CD4-positive, CD25-positive, alpha-beta regulatory T cell (primary cell): ENCODE measurements at regions not wholly inside any gene's neighbourhood (a gene's known extent, or its start where the extent isn't known, plus 50 kb on each side); places are given as distances from the start of the nearest gene placed in this dataset.

Source experiments
- ATAC-seq, 2 donors: fragments of 150-1000 bp; cut with Tn5 transposase; one replicate each; pipeline ENCODE4 v1.10.0; 2021; ENCODE audit warnings: low read depth in 2 of 2, moderate number of reproducible peaks in 2 of 2, moderate library complexity in 1 of 2
- DNase-seq, 3 donors: peaks; one replicate each; pipeline versions ENCODE4 v3.0.0 to v3.0.0-alpha.2; 2012 to 2022; ENCODE audit warnings: mixed read lengths in 1 of 3
- H3K27ac ChIP-seq: one replicate; pipeline ENCODE4 v1.7.0; 2013; ENCODE audit warnings: mild to moderate bottlenecking, low read length; ENCODE audit not compliant: insufficient read depth, poor library complexity, severe bottlenecking
- H3K27me3 ChIP-seq: one replicate; pipeline ENCODE4 v1.7.0; 2013; ENCODE audit warnings: low read length; ENCODE audit not compliant: control insufficient read depth, insufficient read depth
- H3K36me3 ChIP-seq: one replicate; pipeline ENCODE4 v1.7.0; 2013; ENCODE audit warnings: mild to moderate bottlenecking, low read length, moderate library complexity; ENCODE audit not compliant: control insufficient read depth, insufficient read depth
- H3K4me1 ChIP-seq: 2 replicates; pipeline ENCODE4 v1.7.0; 2013; ENCODE audit warnings: mild to moderate bottlenecking, low read length; ENCODE audit not compliant: insufficient read depth, control insufficient read depth, poor library complexity, severe bottlenecking
- H3K4me3 ChIP-seq: one replicate; pipeline ENCODE4 v1.7.0; 2013; ENCODE audit warnings: low read depth, mild to moderate bottlenecking, low read length, moderate library complexity
- H3K9me3 ChIP-seq, 2 experiments: 1 replicate in 1 of 2; 2 replicates in 1 of 2; pipeline ENCODE4 v1.7.0; 2013; ENCODE audit warnings: low read length in 2 of 2, mild to moderate bottlenecking in 1 of 2, moderate library complexity in 1 of 2; ENCODE audit not compliant: control insufficient read depth in 2 of 2
- H3K27ac Mint-ChIP-seq, 3 donors: one replicate each; pipeline ENCODE4 v1.8.0; 2020 to 2022; ENCODE audit warnings: mild to moderate bottlenecking in 3 of 3, mixed read lengths in 3 of 3, moderate library complexity in 2 of 3
- H3K27me3 Mint-ChIP-seq: one replicate; pipeline ENCODE4 v1.8.0; 2022; ENCODE audit warnings: mild to moderate bottlenecking, mixed read lengths
- H3K36me3 Mint-ChIP-seq: one replicate; pipeline ENCODE4 v1.8.0; 2020; ENCODE audit warnings: mixed read lengths
- H3K4me1 Mint-ChIP-seq, 4 donors: one replicate each; pipeline ENCODE4 v1.8.0; 2020 to 2022; ENCODE audit warnings: mixed read lengths in 4 of 4, mild to moderate bottlenecking in 1 of 4
- H3K4me3 Mint-ChIP-seq, 4 donors: one replicate each; pipeline ENCODE4 v1.8.0; 2020 to 2022; ENCODE audit warnings: mild to moderate bottlenecking in 4 of 4, mixed read lengths in 4 of 4, moderate library complexity in 3 of 4
- H3K9me3 Mint-ChIP-seq, 7 donors: one replicate each; pipeline ENCODE4 v1.8.0; 2020 to 2022; ENCODE audit warnings: mixed read lengths in 7 of 7, mild to moderate bottlenecking in 3 of 7, moderate library complexity in 2 of 7

DNA sequence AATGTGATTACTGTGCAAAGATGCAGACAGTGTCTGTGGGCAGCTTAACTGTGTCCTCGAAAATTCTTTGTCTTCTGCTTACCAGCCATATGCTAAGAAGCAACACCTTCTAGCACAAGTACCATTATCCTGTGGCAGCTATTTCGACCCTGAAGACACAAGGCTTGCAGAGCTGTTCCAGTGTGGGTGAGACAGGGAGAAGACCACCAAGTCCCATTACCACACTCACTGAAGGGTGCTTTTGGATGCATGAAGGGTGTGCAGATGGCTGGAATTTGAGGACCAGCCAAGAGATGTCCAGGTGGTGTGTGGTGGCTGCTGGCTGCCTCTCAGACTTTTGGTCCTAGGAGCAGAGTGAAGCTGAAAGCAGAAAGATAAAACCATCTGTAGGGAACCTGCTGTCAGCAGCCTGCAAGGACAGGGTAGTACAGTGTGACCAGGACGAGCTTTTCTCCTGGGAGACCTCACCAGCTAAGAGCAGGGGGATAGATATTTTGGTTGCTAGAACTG lies 161.8 kb downstream of the ICE1 start:
- H3K36me3 ChIP-seq = no peaks in the 10 kb centered on the region
- H3K27me3 ChIP-seq = no peaks in the 10 kb centered on the region
- Mint-ChIP-seq H3K9me3 (peaks cover 0 to 3% (median 0%) of the 10 kb centered on the region in 7 donors), H3K36me3 (no peaks in the 10 kb centered on the region), H3K27ac (no peak overlapping the region), H3K27me3 (peaks cover 10% of the 10 kb centered on the region), H3K4me1 (no peaks in the 10 kb centered on the region), H3K4me3 (no peak overlapping the region)
- H3K27ac ChIP-seq = no peak overlapping the region
- ATAC-seq (no peak), DNase-seq (no peak)
- H3K9me3 ChIP-seq = no peaks in the 10 kb centered on the region
- H3K4me1 ChIP-seq = no peaks in the 10 kb centered on the region
- H3K4me3 ChIP-seq = no peak overlapping the region

DNA sequence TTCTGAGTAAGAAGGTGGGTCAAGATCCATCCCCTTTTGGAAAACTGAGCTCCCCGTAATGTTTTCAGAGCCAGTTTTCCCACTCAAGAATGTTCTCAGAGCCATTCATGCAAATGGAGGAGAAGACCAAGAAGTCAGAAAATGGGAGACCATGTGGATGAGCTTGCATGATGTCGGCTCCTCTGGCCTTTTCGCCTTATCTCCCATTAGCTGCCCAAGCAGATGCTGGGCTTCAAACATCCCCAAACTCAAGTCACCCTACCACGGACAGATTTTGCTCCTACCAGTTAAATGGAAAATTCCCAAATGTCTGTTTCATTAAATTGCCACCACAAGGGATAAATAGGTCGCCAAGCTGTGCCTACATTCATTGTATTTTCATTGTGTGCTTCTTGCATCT lies 161.4 kb downstream of the ICE1 start:
- DNase-seq = no peak
- peaks cover 0 to 3% (median 0%) of the 10 kb centered on the region in 7 donors for H3K9me3 Mint-ChIP-seq
- peaks cover 10% of the 10 kb centered on the region for H3K27me3 Mint-ChIP-seq
- no peaks in the 10 kb centered on the region for H3K36me3 Mint-ChIP-seq
- H3K4me1 ChIP-seq = no peaks in the 10 kb centered on the region
- H3K36me3 ChIP-seq = no peaks in the 10 kb centered on the region
- no peak overlapping the region for H3K27ac Mint-ChIP-seq
- no peak overlapping the region for H3K27ac ChIP-seq
- H3K4me1 Mint-ChIP-seq = no peaks in the 10 kb centered on the region
- no peaks in the 10 kb centered on the region for H3K27me3 ChIP-seq
- no peak overlapping the region for H3K4me3 ChIP-seq
- ATAC-seq = no peak
- H3K4me3 Mint-ChIP-seq = no peak overlapping the region
- no peaks in the 10 kb centered on the region for H3K9me3 ChIP-seq

DNA sequence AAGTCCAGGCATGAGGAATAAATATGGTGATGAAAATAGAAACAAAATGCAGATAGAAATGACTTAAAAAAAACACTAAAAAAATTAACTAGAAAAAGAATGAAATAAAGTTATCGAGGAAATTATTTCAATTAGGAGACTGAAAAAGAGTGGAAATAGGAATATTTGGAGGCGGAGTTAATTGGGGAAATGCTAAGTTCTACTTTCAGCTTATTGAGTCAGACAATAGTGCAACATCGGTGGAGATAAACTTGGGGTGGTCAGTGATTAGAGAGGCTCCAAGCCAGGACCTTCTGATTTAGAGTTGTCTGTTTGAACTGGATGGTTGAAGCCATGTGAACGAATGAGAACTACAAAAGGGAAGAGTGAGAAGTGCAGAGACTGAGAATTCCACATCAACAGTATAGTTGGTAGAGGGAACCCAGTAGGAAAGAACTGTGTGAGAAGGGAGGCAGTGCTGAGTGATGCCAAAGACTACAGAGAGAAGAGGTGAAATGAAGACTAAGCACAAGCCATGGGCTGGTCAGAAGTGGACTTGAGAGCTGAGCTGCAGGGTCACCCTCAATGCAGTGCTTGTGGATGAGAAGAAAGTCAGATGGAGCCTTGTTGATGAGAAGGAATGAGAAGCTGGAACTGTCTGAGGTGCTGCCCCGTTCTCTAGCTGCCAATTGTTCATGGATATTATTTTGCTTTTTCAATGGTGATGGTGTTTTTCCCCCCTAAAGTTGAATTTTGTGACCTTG lies 160.7 kb downstream of the ICE1 start:
- no peak for ATAC-seq
- no peak overlapping the region for H3K27ac ChIP-seq

DNA sequence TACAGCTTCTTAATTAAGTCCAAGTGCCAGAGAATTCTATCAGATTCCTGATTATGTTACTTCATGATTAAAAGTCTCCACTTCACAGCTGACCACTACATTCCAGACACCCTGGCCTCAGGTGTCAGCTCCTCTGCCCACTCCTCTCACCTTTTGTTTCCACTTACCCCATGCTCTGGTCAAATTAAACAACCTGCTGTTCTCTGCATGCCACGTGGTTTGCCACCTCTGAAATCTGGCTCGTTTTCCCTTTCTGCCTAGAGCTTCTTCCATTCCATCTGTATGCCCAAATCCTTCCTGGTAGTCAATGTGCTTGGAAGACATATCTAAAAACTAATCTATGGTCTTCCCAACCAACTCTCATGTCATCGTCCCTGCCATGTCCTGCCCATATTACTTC lies 158.6 kb downstream of the ICE1 start:
- H3K36me3 Mint-ChIP-seq = no peaks in the 10 kb centered on the region
- no peaks in the 10 kb centered on the region for H3K4me1 Mint-ChIP-seq
- no peak for ATAC-seq
- H3K9me3 ChIP-seq = no peaks in the 10 kb centered on the region
- H3K27ac Mint-ChIP-seq = no peak overlapping the region
- no peak overlapping the region for H3K27ac ChIP-seq
- peaks cover 6% of the 10 kb centered on the region for H3K27me3 Mint-ChIP-seq
- no peak for DNase-seq
- H3K4me3 ChIP-seq = no peak overlapping the region
- no peaks in the 10 kb centered on the region for H3K9me3 Mint-ChIP-seq
- no peak overlapping the region for H3K4me3 Mint-ChIP-seq
- H3K36me3 ChIP-seq = no peaks in the 10 kb centered on the region
- no peaks in the 10 kb centered on the region for H3K4me1 ChIP-seq
- no peaks in the 10 kb centered on the region for H3K27me3 ChIP-seq

More for the DNA sequence above, 160.7 kb downstream of the ICE1 start:
- H3K27me3 ChIP-seq = no peaks in the 10 kb centered on the region
- Mint-ChIP-seq H3K27me3 (peaks cover 7% of the 10 kb centered on the region), H3K4me3 (no peak overlapping the region), H3K4me1 (no peaks in the 10 kb centered on the region), H3K9me3 (peaks cover 0 to 3% (median 0%) of the 10 kb centered on the region in 7 donors), H3K27ac (no peak overlapping the region), H3K36me3 (no peaks in the 10 kb centered on the region)
- H3K9me3 ChIP-seq = no peaks in the 10 kb centered on the region
- no peaks in the 10 kb centered on the region for H3K36me3 ChIP-seq
- no peak for DNase-seq
- no peaks in the 10 kb centered on the region for H3K4me1 ChIP-seq
- H3K4me3 ChIP-seq = no peak overlapping the region

DNA sequence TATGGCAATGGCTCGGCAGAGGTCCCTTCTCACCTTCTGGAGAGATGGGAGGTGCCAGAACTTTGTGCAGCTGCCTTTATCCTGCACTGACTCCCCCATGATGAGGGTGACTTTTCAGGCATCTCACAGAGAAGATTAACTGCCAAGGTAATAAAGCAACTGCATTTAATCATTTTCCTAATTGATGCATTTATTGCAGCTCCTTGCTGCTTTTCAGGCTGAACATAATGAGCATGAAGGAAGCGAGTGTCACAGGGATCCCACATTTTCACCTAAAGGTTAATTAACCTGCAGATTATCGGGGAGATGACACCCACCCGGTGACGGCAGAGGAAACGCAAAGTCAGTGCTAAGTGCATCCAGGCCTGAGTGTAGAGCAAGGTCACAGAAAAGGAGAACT lies 154.3 kb downstream of the ICE1 start:
- no peaks in the 10 kb centered on the region for H3K4me1 ChIP-seq
- DNase-seq (no peak), ATAC-seq (no peak)
- no peaks in the 10 kb centered on the region for H3K9me3 ChIP-seq
- no peaks in the 10 kb centered on the region for H3K27me3 ChIP-seq
- no peak overlapping the region for H3K27ac ChIP-seq
- no peak overlapping the region for H3K4me3 ChIP-seq
- Mint-ChIP-seq H3K36me3 (no peaks in the 10 kb centered on the region), H3K4me3 (no peak overlapping the region), H3K27me3 (peaks cover 9% of the 10 kb centered on the region), H3K27ac (no peak overlapping the region), H3K4me1 (no peaks in the 10 kb centered on the region), H3K9me3 (peaks cover 0 to 4% (median 0%) of the 10 kb centered on the region in 7 donors)
- no peaks in the 10 kb centered on the region for H3K36me3 ChIP-seq

DNA sequence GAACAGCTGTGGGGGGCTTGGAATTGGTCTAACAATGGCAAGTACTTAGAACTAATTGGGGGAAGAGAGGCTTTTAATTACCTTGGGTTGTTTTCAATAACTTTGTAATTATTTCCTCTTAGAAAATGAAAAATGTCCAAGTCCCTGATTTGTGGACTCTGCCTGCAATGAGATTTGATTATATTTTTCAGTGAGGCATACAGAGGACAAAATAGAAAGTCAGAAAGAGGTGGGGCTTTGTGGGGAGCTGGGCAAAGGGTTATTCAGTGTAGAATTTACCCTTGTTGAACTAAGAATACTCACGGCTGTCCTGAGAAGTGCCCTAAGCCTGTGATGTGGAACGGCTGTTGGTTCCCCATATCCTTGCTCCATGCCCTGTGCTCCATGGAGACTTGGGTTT lies 153.0 kb downstream of the ICE1 start:
- no peaks in the 10 kb centered on the region for H3K36me3 Mint-ChIP-seq
- H3K27me3 Mint-ChIP-seq = peaks cover 10% of the 10 kb centered on the region
- Histone ChIP-seq H3K27ac (no peak overlapping the region), H3K36me3 (no peaks in the 10 kb centered on the region), H3K9me3 (no peaks in the 10 kb centered on the region), H3K4me3 (no peak overlapping the region), H3K4me1 (no peaks in the 10 kb centered on the region), H3K27me3 (no peaks in the 10 kb centered on the region)
- peaks cover 0 to 4% (median 0%) of the 10 kb centered on the region in 7 donors for H3K9me3 Mint-ChIP-seq
- H3K4me1 Mint-ChIP-seq = no peaks in the 10 kb centered on the region
- no peak overlapping the region for H3K4me3 Mint-ChIP-seq
- ATAC-seq (no peak), DNase-seq (no peak)
- H3K27ac Mint-ChIP-seq = no peak overlapping the region

DNA sequence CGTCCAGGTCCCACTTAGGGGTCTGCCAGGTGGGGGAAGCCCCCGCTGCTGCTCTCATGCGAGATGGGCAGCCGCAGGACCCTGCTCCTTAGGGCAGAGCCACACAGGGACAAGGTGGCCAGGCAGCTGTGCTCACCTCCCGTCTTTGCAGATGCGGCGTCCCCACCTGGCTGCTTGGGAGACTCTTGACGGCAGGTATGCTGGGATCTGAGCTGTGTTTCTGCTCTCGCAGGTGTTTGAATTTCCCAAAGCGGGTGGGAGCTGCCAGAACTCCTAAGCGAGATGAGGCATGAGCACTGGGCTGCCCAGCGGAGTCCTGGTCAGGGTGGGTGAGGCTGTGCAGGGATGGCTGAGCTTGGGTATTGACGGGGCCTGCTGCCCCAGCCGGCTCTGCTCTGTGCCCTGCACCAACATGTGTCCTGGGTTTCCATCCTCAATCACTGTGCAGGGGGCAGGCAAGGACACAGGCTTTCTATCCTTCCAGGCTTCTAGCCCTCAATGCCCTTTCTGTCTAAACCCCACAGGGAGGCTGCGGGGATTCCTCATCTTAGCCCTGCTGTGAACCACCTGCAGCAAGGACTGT lies 151.4 kb downstream of the ICE1 start:
- Mint-ChIP-seq H3K36me3 (no peaks in the 10 kb centered on the region), H3K4me3 (no peak overlapping the region), H3K27me3 (peaks cover 10% of the 10 kb centered on the region), H3K9me3 (peaks cover 0 to 4% (median 0%) of the 10 kb centered on the region in 7 donors), H3K27ac (no peak overlapping the region), H3K4me1 (no peaks in the 10 kb centered on the region)
- H3K4me3 ChIP-seq = no peak overlapping the region
- H3K27me3 ChIP-seq = no peaks in the 10 kb centered on the region
- H3K27ac ChIP-seq = no peak overlapping the region
- no peaks in the 10 kb centered on the region for H3K36me3 ChIP-seq
- no peaks in the 10 kb centered on the region for H3K9me3 ChIP-seq
- no peaks in the 10 kb centered on the region for H3K4me1 ChIP-seq
- DNase-seq (no peak), ATAC-seq (no peak)
